ENCODE measurements at regions not wholly inside any gene's neighbourhood (a gene's known extent, or its start where the extent isn't known, plus 50 kb on each side); places are given as distances from the start of the nearest gene placed in this dataset.
"Not testable (repeated sequence)": the region's sequence is repeated elsewhere in the genome, so short reads cannot be mapped to it uniquely, and the experiment has no call there.

- DNase-seq (ENCODE audit: low read depth in 1 of 2, low spot score in 1 of 2) = no peak
- TF ChIP-seq JUND (IDR thresholded peaks at IDR 0.05; ENCODE audit: low read depth) = no peak
- in situ Hi-C loops (cut with HindIII; ENCODE audit: low pct_unique_long_range_greater_than_20kb, low sequenced_read_pairs) = no loop called here
These were observed 96.5 kb upstream of the FAM20C start for GRCh38 chr7:95863-96260.

GRCh38 chr7:96861-97260 is 95.5 kb upstream of the FAM20C start:
- in situ Hi-C loops (cut with HindIII; ENCODE audit: low pct_unique_long_range_greater_than_20kb, low sequenced_read_pairs) = no loop called here
- TF ChIP-seq JUND (IDR thresholded peaks at IDR 0.05; ENCODE audit: low read depth) = no peak
- no peak for DNase-seq (ENCODE audit: low read depth in 1 of 2, low spot score in 1 of 2)

- DNase-seq (ENCODE audit: low read depth in 1 of 2, low spot score in 1 of 2) = no peak
- in situ Hi-C loops (cut with HindIII; ENCODE audit: low pct_unique_long_range_greater_than_20kb, low sequenced_read_pairs) = no loop called here
- TF ChIP-seq JUND (IDR thresholded peaks at IDR 0.05; ENCODE audit: low read depth) = no peak
These were observed 95.0 kb upstream of the FAM20C start for GRCh38 chr7:97310-97841.

GRCh38 chr7:101146-102046 is 91.0 kb upstream of the FAM20C start:
- in situ Hi-C loops (cut with HindIII; ENCODE audit: low pct_unique_long_range_greater_than_20kb, low sequenced_read_pairs) = no loop called here
- no peak for DNase-seq (ENCODE audit: low read depth in 1 of 2, low spot score in 1 of 2)
- TF ChIP-seq JUND (IDR thresholded peaks at IDR 0.05; ENCODE audit: low read depth) = no peak

GRCh38 chr7:102047-102711 is 90.2 kb upstream of the FAM20C start:
- DNase-seq (ENCODE audit: low read depth in 1 of 2, low spot score in 1 of 2) = no peak
- in situ Hi-C loops (cut with HindIII; ENCODE audit: low pct_unique_long_range_greater_than_20kb, low sequenced_read_pairs) = no loop called here
- TF ChIP-seq JUND (IDR thresholded peaks at IDR 0.05; ENCODE audit: low read depth) = no peak

GRCh38 chr7:102721-103120 is 89.7 kb upstream of the FAM20C start:
- in situ Hi-C loops (cut with HindIII; ENCODE audit: low pct_unique_long_range_greater_than_20kb, low sequenced_read_pairs) = no loop called here

GRCh38 chr7:103981-104380 is 88.4 kb upstream of the FAM20C start:
- DNase-seq (ENCODE audit: low read depth in 1 of 2, low spot score in 1 of 2); in situ Hi-C loops (cut with HindIII; ENCODE audit: low pct_unique_long_range_greater_than_20kb, low sequenced_read_pairs): not testable (repeated sequence)

More at GRCh38 chr7:102721-103120, 89.7 kb upstream of the FAM20C start:
- DNase-seq (ENCODE audit: low read depth in 1 of 2, low spot score in 1 of 2) = no peak
- TF ChIP-seq JUND (IDR thresholded peaks at IDR 0.05; ENCODE audit: low read depth) = no peak

GRCh38 chr7:105002-105401 is 87.4 kb upstream of the FAM20C start:
- in situ Hi-C loops (cut with HindIII; ENCODE audit: low pct_unique_long_range_greater_than_20kb, low sequenced_read_pairs) = no loop called here
- no peak for TF ChIP-seq JUND (IDR thresholded peaks at IDR 0.05; ENCODE audit: low read depth)
- DNase-seq (ENCODE audit: low read depth in 1 of 2, low spot score in 1 of 2) = no peak

- no peak for DNase-seq (ENCODE audit: low read depth in 1 of 2, low spot score in 1 of 2)
- in situ Hi-C loops (cut with HindIII; ENCODE audit: low pct_unique_long_range_greater_than_20kb, low sequenced_read_pairs) = no loop called here
- TF ChIP-seq JUND (IDR thresholded peaks at IDR 0.05; ENCODE audit: low read depth) = no peak
These were observed 86.0 kb upstream of the FAM20C start for GRCh38 chr7:106356-106755.

- in situ Hi-C loops (cut with HindIII; ENCODE audit: low pct_unique_long_range_greater_than_20kb, low sequenced_read_pairs) = no loop called here
- no peak for TF ChIP-seq JUND (IDR thresholded peaks at IDR 0.05; ENCODE audit: low read depth)
These were observed 85.1 kb upstream of the FAM20C start for GRCh38 chr7:107233-107632.

GRCh38 chr7:107907-108306 is 84.5 kb upstream of the FAM20C start:
- in situ Hi-C loops (cut with HindIII; ENCODE audit: low pct_unique_long_range_greater_than_20kb, low sequenced_read_pairs) = no loop called here
- DNase-seq (ENCODE audit: low read depth in 1 of 2, low spot score in 1 of 2) = no peak
- no peak for TF ChIP-seq JUND (IDR thresholded peaks at IDR 0.05; ENCODE audit: low read depth)

More at GRCh38 chr7:107233-107632, 85.1 kb upstream of the FAM20C start:
- DNase-seq (ENCODE audit: low read depth in 1 of 2, low spot score in 1 of 2) = no peak

- no peak for DNase-seq (ENCODE audit: low read depth in 1 of 2, low spot score in 1 of 2)
- no peak for TF ChIP-seq JUND (IDR thresholded peaks at IDR 0.05; ENCODE audit: low read depth)
- in situ Hi-C loops (cut with HindIII; ENCODE audit: low pct_unique_long_range_greater_than_20kb, low sequenced_read_pairs) = no loop called here
These were observed 83.3 kb upstream of the FAM20C start for GRCh38 chr7:109094-109493.

- in situ Hi-C loops (cut with HindIII; ENCODE audit: low pct_unique_long_range_greater_than_20kb, low sequenced_read_pairs) = no loop called here
- TF ChIP-seq JUND (IDR thresholded peaks at IDR 0.05; ENCODE audit: low read depth) = no peak
- no peak for DNase-seq (ENCODE audit: low read depth in 1 of 2, low spot score in 1 of 2)
These were observed 82.3 kb upstream of the FAM20C start for GRCh38 chr7:109898-110556.
